ENCODE measurements at regions not wholly inside any gene's neighbourhood (a gene's known extent, or its start where the extent isn't known, plus 50 kb on each side); places are given as distances from the start of the nearest gene placed in this dataset.
"Not testable (repeated sequence)": the region's sequence is repeated elsewhere in the genome, so short reads cannot be mapped to it uniquely, and the experiment has no call there.

DNA sequence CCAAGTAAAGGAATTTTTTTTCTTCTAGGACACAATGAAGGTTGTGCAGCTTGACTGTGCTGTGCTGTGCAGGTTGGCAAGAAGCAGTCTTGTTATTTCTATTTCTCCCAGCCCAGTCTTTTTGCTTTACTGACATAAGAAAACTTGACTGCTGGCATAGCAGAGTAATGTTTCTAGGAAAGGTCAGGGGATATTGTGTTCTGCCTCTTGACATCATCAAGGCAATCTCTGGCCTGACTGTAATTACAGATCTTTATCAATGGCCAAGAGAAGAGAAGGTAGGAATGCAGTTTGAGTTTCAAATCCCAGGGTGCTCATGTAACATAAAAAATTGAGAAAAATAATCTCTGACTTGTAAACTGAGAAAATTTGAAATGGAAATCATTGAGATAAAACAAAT, 226.3 kb upstream of the ADGRL4 start:
- no peaks in the 10 kb centered on the region for H3K27me3 ChIP-seq
- no peaks in the 10 kb centered on the region for H3K36me3 ChIP-seq
- no peaks in the 10 kb centered on the region for H3K4me1 ChIP-seq
- intact Hi-C loops (cut with DNase I; ENCODE audit: low total_unique reads): no loop called here
- H3K4me3 ChIP-seq: no peak overlapping the region
- no peak for DNase-seq (ENCODE audit: low spot score in 2 of 2)
- H3K9me3 ChIP-seq: no peaks in the 10 kb centered on the region
- TF ChIP-seq POLR2AphosphoS5 (IDR thresholded peaks at IDR 0.05): no peak
- TF ChIP-seq POLR2A (IDR thresholded peaks at IDR 0.05): no peak
- TF ChIP-seq CTCF (IDR thresholded peaks at IDR 0.05): no peak
- no peak overlapping the region for H3K27ac ChIP-seq

GRCh38 chr1:79230751-79231150, 224.2 kb upstream of the ADGRL4 start:
- DNase-seq (ENCODE audit: low spot score in 2 of 2); H3K36me3 ChIP-seq; H3K27me3 ChIP-seq; H3K27ac ChIP-seq; intact Hi-C loops (cut with DNase I; ENCODE audit: low total_unique reads); H3K4me1 ChIP-seq; H3K9me3 ChIP-seq; H3K4me3 ChIP-seq: not testable (repeated sequence)

- no peaks in the 10 kb centered on the region for H3K4me1 ChIP-seq
- no peak for DNase-seq (ENCODE audit: low spot score in 2 of 2)
- TF ChIP-seq POLR2AphosphoS5 (IDR thresholded peaks at IDR 0.05) (no peak), CTCF (IDR thresholded peaks at IDR 0.05) (no peak), POLR2A (IDR thresholded peaks at IDR 0.05) (no peak)
- H3K9me3 ChIP-seq: no peaks in the 10 kb centered on the region
- no peak overlapping the region for H3K27ac ChIP-seq
- H3K4me3 ChIP-seq: no peak overlapping the region
- H3K27me3 ChIP-seq: no peaks in the 10 kb centered on the region
- no peaks in the 10 kb centered on the region for H3K36me3 ChIP-seq
- intact Hi-C loops (cut with DNase I; ENCODE audit: low total_unique reads): no loop called here
Measured at GRCh38 chr1:79226963-79227362, 220.4 kb upstream of the ADGRL4 start.

- H3K36me3 ChIP-seq: no peaks in the 10 kb centered on the region
- TF ChIP-seq POLR2A (IDR thresholded peaks at IDR 0.05) (no peak), POLR2AphosphoS5 (IDR thresholded peaks at IDR 0.05) (no peak), CTCF (IDR thresholded peaks at IDR 0.05) (no peak)
- DNase-seq (ENCODE audit: low spot score in 2 of 2): no peak
- peaks cover 0 to 10% of the 10 kb centered on the region in 2 donors for H3K9me3 ChIP-seq
- H3K4me3 ChIP-seq: no peak overlapping the region
- H3K4me1 ChIP-seq: no peaks in the 10 kb centered on the region
- H3K27ac ChIP-seq: no peak overlapping the region
- intact Hi-C loops (cut with DNase I; ENCODE audit: low total_unique reads): no loop called here
- no peaks in the 10 kb centered on the region for H3K27me3 ChIP-seq
Measured at GRCh38 chr1:79224537-79224936, 218.0 kb upstream of the ADGRL4 start.

DNA sequence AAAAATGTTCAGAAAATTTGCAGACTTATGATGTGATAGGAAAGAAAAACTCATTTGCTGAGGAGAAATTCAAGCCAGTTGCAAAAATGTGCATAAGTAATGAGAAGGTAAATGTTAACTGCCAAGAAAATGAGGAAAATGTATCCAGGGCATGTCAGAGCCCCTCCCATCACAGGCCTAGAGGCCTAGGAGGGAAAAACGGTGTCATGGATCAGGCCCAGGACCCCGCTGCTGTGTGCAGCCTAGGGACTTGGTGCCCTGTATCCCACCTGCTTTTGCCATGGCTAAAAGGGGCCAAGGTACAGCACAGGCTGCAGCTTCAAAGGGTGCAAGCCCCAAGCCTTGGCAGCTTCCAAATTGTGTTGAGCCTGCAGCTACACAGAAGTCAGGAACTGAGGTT, 214.0 kb upstream of the ADGRL4 start:
- H3K9me3 ChIP-seq: peaks cover 0 to 10% of the 10 kb centered on the region in 2 donors
- DNase-seq (ENCODE audit: low spot score in 2 of 2): no peak
- no peaks in the 10 kb centered on the region for H3K4me1 ChIP-seq
- intact Hi-C loops (cut with DNase I; ENCODE audit: low total_unique reads): no loop called here
- H3K27ac ChIP-seq: no peak overlapping the region
- no peak overlapping the region for H3K4me3 ChIP-seq
- H3K36me3 ChIP-seq: no peaks in the 10 kb centered on the region
- no peaks in the 10 kb centered on the region for H3K27me3 ChIP-seq
- TF ChIP-seq POLR2AphosphoS5 (IDR thresholded peaks at IDR 0.05) (no peak), POLR2A (IDR thresholded peaks at IDR 0.05) (no peak), CTCF (IDR thresholded peaks at IDR 0.05) (no peak)

DNA sequence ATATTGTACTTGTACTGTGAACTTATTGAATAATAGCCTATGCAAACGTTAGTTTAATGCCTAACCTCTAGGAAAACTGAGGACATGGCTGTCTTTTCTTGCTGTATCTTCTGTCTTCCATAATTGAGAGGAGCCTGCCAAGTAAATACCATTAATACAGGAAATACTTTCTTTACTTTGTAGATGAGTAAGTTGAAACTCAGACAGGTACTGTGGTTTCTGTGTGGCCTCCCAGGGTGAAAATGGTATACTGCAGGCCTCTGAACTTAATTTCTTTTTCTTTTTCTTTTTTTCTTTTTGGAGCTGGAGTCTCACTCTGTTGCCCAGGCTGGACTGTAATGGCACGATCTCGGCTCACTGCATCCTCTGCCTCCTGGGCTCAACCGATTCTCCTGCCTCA, 208.8 kb upstream of the ADGRL4 start:
- Histone ChIP-seq H3K36me3 (no peaks in the 10 kb centered on the region), H3K27ac (no peak overlapping the region), H3K9me3 (peaks cover 0 to under 1% of the 10 kb centered on the region in 2 donors), H3K27me3 (no peaks in the 10 kb centered on the region), H3K4me3 (no peak overlapping the region), H3K4me1 (no peaks in the 10 kb centered on the region)
- no peak for DNase-seq (ENCODE audit: low spot score in 2 of 2)
- no peak for TF ChIP-seq CTCF (IDR thresholded peaks at IDR 0.05)
- TF ChIP-seq POLR2A (IDR thresholded peaks at IDR 0.05): no peak
- TF ChIP-seq POLR2AphosphoS5 (IDR thresholded peaks at IDR 0.05): no peak
- intact Hi-C loops (cut with DNase I; ENCODE audit: low total_unique reads): no loop called here

Measured in breast epithelium (tissue), 4 donors.